ENCODE measurements at regions not wholly inside any gene's neighbourhood (a gene's known extent, or its start where the extent isn't known, plus 50 kb on each side); places are given as distances from the start of the nearest gene placed in this dataset.

DNA sequence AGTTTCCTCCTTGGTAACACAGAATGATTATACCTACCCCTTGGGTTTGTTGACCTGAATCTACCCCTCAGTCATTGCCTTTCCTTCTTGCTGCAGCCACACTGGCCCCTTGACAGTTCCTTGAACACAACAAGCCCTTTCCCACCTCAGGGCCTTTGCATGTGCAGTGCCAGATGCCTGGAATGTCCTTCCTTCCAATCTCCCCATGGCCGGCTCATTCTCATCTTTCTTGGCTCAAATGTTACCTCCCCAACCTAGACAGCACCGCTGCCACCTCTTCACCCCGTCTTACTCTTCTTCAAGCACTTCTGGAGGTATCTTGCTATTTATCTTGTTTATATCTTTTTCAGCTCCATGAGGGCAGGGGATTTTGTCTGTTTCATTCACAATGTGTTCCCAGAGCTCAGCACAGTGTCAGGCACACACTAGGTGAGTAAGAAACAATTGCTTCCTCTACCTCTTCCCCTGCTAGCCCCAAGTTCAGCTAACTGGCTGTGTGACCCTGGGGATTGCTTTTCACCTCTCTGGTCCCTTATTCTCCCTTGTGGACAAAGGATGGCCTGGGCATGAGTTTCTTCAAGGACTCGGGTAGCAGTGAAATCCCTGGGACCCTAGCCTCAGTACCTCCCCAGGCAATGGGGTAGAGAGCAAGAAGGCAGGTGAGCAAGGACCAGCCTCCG, 121.5 kb downstream of the CEBPB start:
- TF ChIP-seq, protein P1, sequence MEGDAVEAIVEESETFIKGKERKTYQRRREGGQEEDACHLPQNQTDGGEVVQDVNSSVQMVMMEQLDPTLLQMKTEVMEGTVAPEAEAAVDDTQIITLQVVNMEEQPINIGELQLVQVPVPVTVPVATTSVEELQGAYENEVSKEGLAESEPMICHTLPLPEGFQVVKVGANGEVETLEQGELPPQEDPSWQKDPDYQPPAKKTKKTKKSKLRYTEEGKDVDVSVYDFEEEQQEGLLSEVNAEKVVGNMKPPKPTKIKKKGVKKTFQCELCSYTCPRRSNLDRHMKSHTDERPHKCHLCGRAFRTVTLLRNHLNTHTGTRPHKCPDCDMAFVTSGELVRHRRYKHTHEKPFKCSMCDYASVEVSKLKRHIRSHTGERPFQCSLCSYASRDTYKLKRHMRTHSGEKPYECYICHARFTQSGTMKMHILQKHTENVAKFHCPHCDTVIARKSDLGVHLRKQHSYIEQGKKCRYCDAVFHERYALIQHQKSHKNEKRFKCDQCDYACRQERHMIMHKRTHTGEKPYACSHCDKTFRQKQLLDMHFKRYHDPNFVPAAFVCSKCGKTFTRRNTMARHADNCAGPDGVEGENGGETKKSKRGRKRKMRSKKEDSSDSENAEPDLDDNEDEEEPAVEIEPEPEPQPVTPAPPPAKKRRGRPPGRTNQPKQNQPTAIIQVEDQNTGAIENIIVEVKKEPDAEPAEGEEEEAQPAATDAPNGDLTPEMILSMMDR (conservative IDR thresholded peaks at IDR 0.05), result no peak
- no peak for TF ChIP-seq EZH2 (IDR thresholded peaks at IDR 0.05; ENCODE audit: low read depth)

All from PC-9 (cell line).